Neural progenitor cell (in vitro differentiated cells): ENCODE measurements at regions not wholly inside any gene's neighbourhood (a gene's known extent, or its start where the extent isn't known, plus 50 kb on each side); places are given as distances from the start of the nearest gene placed in this dataset.

Experiments used
- DNase-seq: peaks from one replicate; pipeline ENCODE4 v3.0.0-alpha.2; 2016; ENCODE audit warnings: low spot score
- H2AFZ ChIP-seq: fragments of 200-600 bp; sonication (generic); replicated peaks from 2 replicates; pipeline ENCODE4 v1.6.1; 2016; ENCODE audit warnings: antibody characterized with exemption
- H3F3A ChIP-seq: fragments of 200-600 bp; sonication (generic); 2 replicates; pipeline ENCODE4 v1.6.1; 2016; ENCODE audit warnings: antibody characterized with exemption, low read depth
- H3K27ac ChIP-seq: fragments of 200-600 bp; sonication (generic); 2 replicates; pipeline ENCODE4 v1.5.1; 2016; ENCODE audit warnings: mild to moderate bottlenecking
- H3K27me3 ChIP-seq: fragments of 200-600 bp; sonication (generic); 2 replicates; pipeline ENCODE4 v1.6.1; 2016; ENCODE audit warnings: mild to moderate bottlenecking, moderate library complexity
- H3K36me3 ChIP-seq: fragments of 200-600 bp; sonication (generic); 2 replicates; pipeline ENCODE4 v1.5.1; 2016
- H3K4me1 ChIP-seq: fragments of 200-600 bp; sonication (generic); 2 replicates; pipeline ENCODE4 v1.6.1; 2016; ENCODE audit warnings: mixed run types
- H3K4me2 ChIP-seq: fragments of 200-600 bp; sonication (generic); 2 replicates; pipeline ENCODE4 v1.6.1; 2016
- H3K4me3 ChIP-seq: fragments of 200-600 bp; sonication (generic); 2 replicates; pipeline ENCODE4 v1.5.1; 2016
- H3K79me2 ChIP-seq: fragments of 200-600 bp; sonication (generic); 2 replicates; pipeline ENCODE4 v1.6.1; 2016; ENCODE audit warnings: low read depth
- H3K9ac ChIP-seq: fragments of 200-600 bp; sonication (generic); 2 replicates; pipeline ENCODE4 v1.6.1; 2016
- H3K9me3 ChIP-seq: fragments of 200-600 bp; sonication (generic); 2 replicates; pipeline ENCODE4 v1.5.1; 2016; ENCODE audit warnings: low read depth
- H4K20me1 ChIP-seq: fragments of 200-600 bp; sonication (generic); 2 replicates; pipeline ENCODE4 v1.6.1; 2016; ENCODE audit warnings: low read depth
- H3K27ac Mint-ChIP-seq: 3 replicates; pipeline ENCODE4 v1.8.0; 2021; ENCODE audit warnings: mixed read lengths
- H3K27me3 Mint-ChIP-seq: 2 replicates; pipeline ENCODE4 v1.8.0; 2022; ENCODE audit warnings: low read depth, mild to moderate bottlenecking, inconsistent platforms, moderate library complexity, mixed read lengths; ENCODE audit not compliant: insufficient read depth
- H3K36me3 Mint-ChIP-seq: 3 replicates; pipeline ENCODE4 v1.8.0; 2021; ENCODE audit warnings: mixed read lengths
- H3K4me1 Mint-ChIP-seq: 3 replicates; pipeline ENCODE4 v1.8.0; 2021; ENCODE audit warnings: mixed read lengths
- H3K4me3 Mint-ChIP-seq: 3 replicates; pipeline ENCODE4 v1.8.0; 2021; ENCODE audit warnings: mild to moderate bottlenecking, moderate library complexity, mixed read lengths
- H3K9me3 Mint-ChIP-seq: 3 replicates; pipeline ENCODE4 v1.8.0; 2020; ENCODE audit warnings: mixed read lengths
- CTCF ChIP-seq: fragments of 200-600 bp; sonication (generic); IDR thresholded peaks from 2 replicates; pipeline ENCODE4 v1.5.1; 2017; ENCODE audit warnings: antibody characterized with exemption, mild to moderate bottlenecking
- EZH2 ChIP-seq: fragments of 200-600 bp; sonication (generic); IDR thresholded peaks from 2 replicates; pipeline ENCODE4 v1.6.1; 2017; ENCODE audit warnings: antibody characterized with exemption, mild to moderate bottlenecking, moderate library complexity
- EZH2phosphoT487 ChIP-seq: fragments of 200-600 bp; sonication (generic); IDR thresholded peaks from 2 replicates; pipeline ENCODE4 v1.6.1; 2017; ENCODE audit warnings: antibody characterized with exemption

DNA sequence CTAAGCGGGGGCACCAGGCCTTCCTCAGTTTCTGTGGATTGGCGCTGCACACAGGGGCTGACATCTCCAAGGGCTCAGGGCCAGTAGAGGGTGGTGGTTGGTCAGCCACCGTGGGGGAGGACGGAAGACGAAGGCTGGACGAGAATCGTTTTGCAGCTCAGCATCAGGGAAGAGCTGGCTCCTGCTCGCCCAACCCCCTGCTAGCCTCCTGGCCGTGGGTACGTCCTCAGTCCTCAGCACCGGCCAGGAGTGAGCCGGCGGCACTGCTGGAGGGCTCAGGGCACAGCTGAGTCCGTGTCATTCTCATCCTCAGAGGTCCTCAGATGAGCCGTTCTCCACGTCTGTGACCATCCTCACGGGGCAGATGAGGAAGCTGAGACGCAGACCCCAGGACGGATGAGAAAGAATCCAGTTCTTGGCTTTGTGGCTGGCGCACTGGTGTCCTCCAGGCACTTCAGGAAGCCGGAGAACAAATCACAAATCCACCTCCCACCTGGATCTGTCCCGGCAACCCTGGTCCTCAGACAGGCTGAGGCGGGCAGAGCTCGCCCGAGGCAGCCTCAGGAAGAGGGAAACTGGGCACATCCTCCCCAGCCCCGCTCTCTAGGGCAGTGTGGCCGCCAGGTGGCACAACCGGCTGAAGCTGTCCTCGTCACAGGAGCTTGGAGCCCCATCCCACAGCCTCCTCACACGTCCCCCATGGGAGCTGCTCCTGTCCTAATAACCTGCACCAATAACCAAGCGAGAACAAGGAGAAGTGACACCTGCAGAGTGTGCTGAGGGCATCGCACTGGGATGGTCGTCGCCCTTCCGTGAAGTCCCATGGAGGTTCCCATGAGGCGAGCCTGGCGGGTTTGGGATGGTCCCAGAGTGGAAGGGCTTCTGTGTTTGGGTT, 393.7 kb downstream of the BRD1 start:
- TF ChIP-seq EZH2phosphoT487, result no peak
- peak; percentile 42 for TF ChIP-seq CTCF
- Histone ChIP-seq H3F3A (no peaks in the 10 kb centered on the region), H2AFZ (no peak overlapping the region), H3K36me3 (no peaks in the 10 kb centered on the region), H4K20me1 (no peaks in the 10 kb centered on the region), H3K4me2 (no peak overlapping the region), H3K4me3 (no peak overlapping the region), H3K27me3 (no peaks in the 10 kb centered on the region), H3K9ac (no peak overlapping the region), H3K4me1 (no peaks in the 10 kb centered on the region), H3K79me2 (no peaks in the 10 kb centered on the region), H3K9me3 (no peaks in the 10 kb centered on the region), H3K27ac (no peak overlapping the region)
- H3K4me1 Mint-ChIP-seq, result peaks cover 3% of the 10 kb centered on the region
- no peak overlapping the region for H3K27ac Mint-ChIP-seq
- H3K36me3 Mint-ChIP-seq, result no peaks in the 10 kb centered on the region
- peaks cover 5% of the 10 kb centered on the region for H3K9me3 Mint-ChIP-seq
- H3K27me3 Mint-ChIP-seq, result peaks cover 9% of the 10 kb centered on the region
- DNase-seq, result peak; percentile 35
- no peak overlapping the region for H3K4me3 Mint-ChIP-seq

DNA sequence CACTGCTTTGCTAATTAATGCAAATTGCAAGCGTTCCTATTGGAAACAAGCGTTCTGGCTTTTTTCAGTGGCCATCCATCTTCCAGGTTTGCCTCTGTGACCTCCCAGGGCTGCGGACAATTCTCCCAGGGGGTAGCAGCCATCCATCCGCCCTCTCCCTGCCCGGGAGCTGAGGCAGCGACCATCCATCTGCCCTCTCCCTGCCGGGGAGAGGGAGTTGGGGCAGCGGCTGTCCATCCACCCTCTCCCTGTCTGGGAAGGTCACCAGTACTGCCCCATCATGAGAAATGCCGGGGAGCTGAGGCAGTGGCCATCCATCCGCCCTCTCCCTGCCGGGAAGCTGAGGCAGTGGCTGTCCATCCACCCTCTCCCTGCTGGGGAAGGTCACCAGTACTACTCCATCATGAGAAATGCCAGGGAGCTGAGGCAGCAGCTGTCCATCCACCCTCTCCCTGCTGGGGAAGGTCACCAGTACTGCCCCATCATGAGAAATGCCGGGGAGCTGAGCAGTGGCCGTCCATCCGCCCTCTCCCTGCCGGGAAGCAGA, 394.7 kb downstream of the BRD1 start:
- Mint-ChIP-seq H3K27ac (no peak overlapping the region), H3K4me1 (no peaks in the 10 kb centered on the region), H3K36me3 (no peaks in the 10 kb centered on the region), H3K9me3 (peaks cover 5% of the 10 kb centered on the region), H3K4me3 (no peak overlapping the region), H3K27me3 (peaks cover 9% of the 10 kb centered on the region)
- no peak overlapping the region for H3K4me2 ChIP-seq
- H2AFZ ChIP-seq, result no peak overlapping the region
- H3K4me1 ChIP-seq, result no peaks in the 10 kb centered on the region
- H3K4me3 ChIP-seq, result no peak overlapping the region
- H4K20me1 ChIP-seq, result no peaks in the 10 kb centered on the region
- no peak overlapping the region for H3K9ac ChIP-seq
- H3K79me2 ChIP-seq, result no peaks in the 10 kb centered on the region
- no peaks in the 10 kb centered on the region for H3K9me3 ChIP-seq
- no peak overlapping the region for H3K27ac ChIP-seq
- H3K36me3 ChIP-seq, result no peaks in the 10 kb centered on the region
- DNase-seq, result no peak
- no peaks in the 10 kb centered on the region for H3F3A ChIP-seq
- TF ChIP-seq CTCF, result no peak
- TF ChIP-seq EZH2phosphoT487, result no peak
- TF ChIP-seq EZH2, result no peak
- no peaks in the 10 kb centered on the region for H3K27me3 ChIP-seq

DNA sequence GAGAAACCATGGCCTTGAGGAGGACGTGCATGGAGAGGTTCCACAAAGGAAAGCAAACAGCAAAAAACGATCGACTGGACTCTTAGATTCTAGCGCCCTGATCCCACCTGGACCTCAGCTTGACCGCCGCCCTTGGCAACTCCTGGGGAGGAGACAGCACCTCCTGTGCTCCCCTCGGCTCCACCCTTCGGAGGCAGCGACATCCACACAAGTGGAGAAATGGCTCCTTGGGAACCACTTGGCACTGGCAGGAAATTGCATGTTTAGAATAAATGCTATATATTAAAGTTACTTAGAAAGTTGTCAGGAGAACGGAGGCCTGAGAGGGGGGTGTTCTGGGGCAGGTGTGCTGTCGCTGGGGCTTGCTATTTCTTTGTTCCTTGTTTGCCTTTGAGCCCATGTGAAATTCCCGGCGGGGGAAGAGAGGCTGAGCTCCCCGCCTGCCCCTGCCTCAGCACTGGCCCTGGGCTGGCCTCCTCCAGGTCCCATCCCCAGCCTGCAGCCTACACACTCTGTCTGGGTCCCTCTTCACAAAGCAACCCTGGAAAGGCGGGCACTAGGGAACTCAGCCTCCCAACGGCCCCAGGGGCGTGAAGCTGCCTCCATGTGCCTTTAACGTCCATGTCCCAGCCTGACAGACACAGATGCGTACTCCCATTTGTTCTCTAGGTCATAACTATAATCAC, 395.3 kb downstream of the BRD1 start:
- Mint-ChIP-seq H3K4me3 (no peak overlapping the region), H3K27me3 (peaks cover 12% of the 10 kb centered on the region)
- no peak overlapping the region for H3K4me2 ChIP-seq

More for the DNA sequence above, 395.3 kb downstream of the BRD1 start:
- Histone ChIP-seq H3K4me3 (no peak overlapping the region), H3F3A (no peaks in the 10 kb centered on the region), H3K4me1 (no peaks in the 10 kb centered on the region), H2AFZ (no peak overlapping the region), H3K9ac (no peak overlapping the region), H4K20me1 (no peaks in the 10 kb centered on the region), H3K36me3 (no peaks in the 10 kb centered on the region), H3K9me3 (no peaks in the 10 kb centered on the region), H3K27ac (no peak overlapping the region), H3K27me3 (no peaks in the 10 kb centered on the region), H3K79me2 (no peaks in the 10 kb centered on the region)
- no peak for TF ChIP-seq EZH2phosphoT487
- TF ChIP-seq CTCF, result no peak
- TF ChIP-seq EZH2, result no peak
- Mint-ChIP-seq H3K4me1 (no peaks in the 10 kb centered on the region), H3K36me3 (no peaks in the 10 kb centered on the region), H3K27ac (no peak overlapping the region), H3K9me3 (peaks cover 5% of the 10 kb centered on the region)
- DNase-seq, result no peak
